GM19099 (cell line): ENCODE measurements at regions not wholly inside any gene's neighbourhood (a gene's known extent, or its start where the extent isn't known, plus 50 kb on each side); places are given as distances from the start of the nearest gene placed in this dataset.

Experiments
- POLR2A ChIP-seq: IDR thresholded peaks from 3 replicates; pipeline ENCODE4 v1.6.1; 2011; ENCODE audit warnings: low read depth; ENCODE audit not compliant: insufficient read length; ENCODE audit errors: extremely low read depth

DNA sequence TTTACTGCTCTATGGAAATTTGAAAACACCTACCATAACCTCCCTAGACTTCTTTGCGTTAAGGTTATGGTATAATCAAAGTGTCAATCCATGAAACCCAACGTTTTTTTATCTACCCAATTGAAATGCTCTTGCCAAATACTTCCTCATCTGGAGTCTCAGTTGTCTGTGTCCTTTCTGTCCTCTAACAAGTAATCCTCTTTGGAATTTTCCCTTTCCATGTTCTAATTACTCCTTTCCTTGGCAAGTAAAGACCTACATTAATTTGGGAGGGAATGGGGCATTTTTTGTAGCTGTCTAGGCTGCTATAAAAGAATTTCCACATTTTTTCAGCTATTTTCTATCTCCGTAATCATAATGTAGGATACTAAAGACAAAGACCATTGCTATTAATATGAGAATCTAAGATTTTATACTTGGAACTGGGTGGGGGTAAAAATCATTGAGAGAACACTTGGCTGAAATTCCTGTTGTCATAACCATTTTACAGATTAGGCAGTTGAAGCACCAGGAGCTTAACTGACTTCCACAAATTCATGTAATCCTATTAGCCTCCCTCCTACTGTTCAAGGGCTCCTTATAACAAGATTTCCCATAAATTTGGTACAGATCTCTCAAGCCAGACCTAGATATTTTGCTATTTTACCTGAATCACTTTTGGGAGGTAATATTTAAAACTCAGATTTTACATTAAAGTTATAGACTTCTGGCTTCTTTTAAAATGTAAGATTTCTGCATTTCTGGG lies 1307.6 kb downstream of the XPNPEP1 start:
- TF ChIP-seq POLR2A = no peak

DNA sequence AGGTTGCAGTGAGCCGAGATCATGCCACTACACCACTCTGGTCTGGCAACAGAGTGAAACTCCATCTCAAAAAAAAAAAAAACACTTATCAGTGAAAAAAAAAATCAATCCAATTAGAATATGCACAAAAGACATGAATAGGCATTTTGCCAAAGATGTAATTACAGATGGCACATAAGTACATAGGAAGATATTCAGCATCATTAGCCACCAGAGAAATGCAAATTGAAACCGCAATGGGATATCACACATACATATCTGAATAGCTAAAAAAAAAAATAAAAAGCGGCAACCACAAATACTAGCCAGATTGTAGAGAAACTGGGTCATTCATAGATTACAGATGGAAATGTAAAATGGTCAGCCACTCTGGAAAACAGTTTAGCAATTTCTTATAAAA lies 1310.8 kb downstream of the XPNPEP1 start:
- TF ChIP-seq POLR2A = no peak

DNA sequence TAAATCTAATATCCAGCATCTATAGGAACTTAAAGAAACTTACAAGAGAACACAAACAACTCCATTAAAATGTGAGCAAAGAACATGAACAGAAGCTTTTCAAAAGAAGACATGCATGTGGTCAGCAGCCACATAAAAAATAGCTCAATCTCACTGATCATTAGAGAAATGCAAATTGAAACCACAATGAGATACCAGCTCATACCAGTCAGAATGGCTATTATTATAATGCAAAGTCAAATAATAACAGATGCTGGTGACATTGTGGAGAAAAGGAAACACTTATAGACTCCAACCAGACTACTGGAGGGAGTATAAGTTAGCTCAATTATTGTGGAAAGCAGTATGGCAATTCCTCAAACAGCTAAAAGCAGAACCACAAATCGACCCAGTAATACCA lies 1314.5 kb downstream of the XPNPEP1 start:
- TF ChIP-seq POLR2A = no peak

DNA sequence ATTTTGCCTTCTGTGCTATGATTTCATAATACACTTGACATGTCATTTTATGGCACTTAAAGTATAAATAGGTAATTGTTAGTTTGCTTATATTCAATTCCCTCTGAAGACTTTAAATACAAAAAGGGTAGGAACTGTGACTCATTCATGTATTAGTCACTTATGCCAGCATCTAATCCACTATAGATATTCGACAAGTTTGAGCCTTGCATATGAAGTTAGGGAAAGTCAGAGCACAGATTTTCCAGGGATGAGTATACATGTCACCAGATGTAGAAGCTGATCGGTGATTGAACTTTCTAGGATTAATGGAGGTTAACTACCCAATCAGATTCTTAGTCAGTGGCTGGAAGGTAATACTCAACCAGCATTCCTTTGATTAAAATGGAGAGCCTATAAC lies 1321.5 kb downstream of the XPNPEP1 start:
- no peak for TF ChIP-seq POLR2A

DNA sequence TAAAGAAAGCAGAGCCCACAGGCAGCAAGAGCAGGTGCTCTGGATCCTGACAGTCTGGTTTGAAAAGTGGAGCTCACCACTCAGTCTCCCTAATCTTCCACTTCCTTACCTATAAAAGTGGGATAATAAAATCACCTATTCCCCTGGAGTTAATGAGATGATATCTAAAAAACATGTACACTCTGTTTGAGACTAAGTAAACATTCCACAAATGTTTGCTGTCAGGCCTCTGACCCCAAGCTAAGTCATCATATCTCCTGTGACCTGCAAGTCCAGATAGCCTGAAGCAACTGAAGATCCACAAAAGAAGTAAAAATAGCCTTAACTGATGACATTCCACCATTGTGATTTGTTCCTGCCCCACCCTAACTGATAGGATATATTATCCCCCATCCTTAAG lies 1324.5 kb downstream of the XPNPEP1 start:
- no peak for TF ChIP-seq POLR2A

DNA sequence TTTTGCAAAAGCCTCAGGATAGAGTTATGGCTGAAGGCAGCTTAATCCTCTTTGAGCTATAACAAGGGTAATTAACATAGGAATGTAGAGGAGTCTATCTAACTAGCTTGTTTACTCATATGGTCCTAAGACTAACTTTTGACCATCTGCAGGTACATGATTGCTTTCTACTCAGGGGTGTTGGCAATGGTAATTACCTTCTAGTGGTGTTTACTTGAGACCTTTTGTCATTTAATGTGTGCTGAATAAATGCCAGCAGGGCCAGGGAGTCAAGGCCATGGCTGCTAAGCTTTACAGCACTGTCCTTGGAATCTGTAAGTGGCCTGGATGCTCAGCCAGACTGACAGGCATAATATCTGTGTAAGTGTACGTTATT lies 1325.0 kb downstream of the XPNPEP1 start:
- TF ChIP-seq POLR2A = no peak

DNA sequence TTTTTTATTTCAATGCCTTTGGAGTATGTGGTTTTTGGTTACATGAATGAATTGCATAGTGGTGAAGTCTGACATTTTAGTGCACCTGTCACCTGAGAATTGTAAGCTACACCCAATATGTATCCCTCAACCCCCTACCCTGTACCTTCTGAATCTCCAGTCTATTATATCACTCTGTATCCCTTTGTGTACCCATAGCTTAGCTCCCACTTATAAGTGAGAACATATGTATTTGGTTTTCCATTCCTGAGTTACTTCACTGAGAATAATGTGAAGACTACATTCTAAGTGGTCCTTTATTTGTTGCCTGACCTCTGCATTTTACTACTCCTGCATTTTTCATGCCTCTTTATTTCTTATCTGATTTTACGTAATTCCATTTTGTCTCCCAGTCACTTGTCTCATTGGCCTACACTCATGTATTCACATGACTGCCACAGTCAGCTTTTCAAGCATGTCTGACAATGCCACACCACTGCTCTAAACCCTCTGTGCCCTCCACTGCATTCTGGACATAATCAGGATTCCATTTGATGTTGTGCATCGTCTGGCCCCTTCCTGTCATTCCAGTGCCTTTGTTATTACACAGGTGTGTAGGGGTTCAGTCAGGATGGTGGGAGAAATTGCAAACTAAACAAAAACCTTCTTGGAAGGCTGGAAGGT lies 1325.5 kb downstream of the XPNPEP1 start:
- no peak for TF ChIP-seq POLR2A

DNA sequence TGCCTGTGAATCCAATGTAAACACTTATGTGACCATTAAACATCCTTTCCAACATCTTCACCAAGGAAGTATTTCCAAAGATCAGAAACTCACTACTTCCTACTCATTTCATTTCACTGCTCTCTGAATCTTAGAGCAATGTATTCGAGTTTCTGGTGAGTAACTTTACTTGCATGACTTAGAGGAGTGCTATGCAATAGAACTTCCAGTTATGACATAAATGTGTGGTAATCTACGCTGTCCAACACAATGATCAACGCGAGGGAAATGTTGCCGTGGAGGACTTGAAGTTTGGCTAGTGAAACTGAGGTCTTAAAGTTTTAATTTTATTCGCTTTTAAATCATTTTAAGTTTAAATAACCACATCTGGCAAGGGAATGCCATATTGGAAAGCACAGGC lies 1326.3 kb downstream of the XPNPEP1 start:
- no peak for TF ChIP-seq POLR2A

DNA sequence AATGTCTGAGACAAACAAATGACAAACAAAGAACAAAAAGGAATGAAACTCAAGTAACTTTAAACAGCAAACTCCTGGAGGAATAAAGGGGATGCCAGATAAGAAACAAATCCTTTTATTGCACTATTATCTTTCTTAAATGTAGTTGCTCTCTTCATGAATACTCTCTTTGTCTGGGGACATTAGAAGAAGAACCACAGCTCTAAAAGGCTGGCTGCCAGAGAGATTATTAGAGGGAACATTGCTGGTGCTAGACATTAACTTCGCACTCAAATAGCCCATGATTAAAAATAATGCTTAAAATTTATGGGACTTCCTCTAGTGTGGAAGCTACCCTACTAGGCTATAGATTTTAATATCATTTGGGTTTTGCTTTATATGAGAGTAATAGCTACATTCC lies 1330.4 kb downstream of the XPNPEP1 start:
- no peak for TF ChIP-seq POLR2A

DNA sequence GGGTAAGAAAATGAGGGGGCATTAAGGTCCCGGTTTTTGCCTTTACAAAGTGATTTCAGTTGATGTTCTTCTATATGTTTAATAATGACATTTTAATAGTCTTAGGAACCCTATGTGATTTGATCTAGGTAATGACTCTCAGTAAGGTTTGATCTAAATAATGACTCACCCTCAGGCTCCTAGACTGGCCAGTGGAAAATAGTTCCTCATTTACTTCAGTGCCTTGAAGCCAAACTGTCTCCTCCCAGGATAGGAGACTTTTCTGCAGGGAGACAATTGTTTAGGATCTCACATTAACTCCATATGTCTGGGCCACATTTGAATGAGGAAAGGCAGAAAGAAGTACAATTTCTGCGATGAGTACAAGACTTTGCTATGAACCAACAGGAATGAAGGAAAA lies 1331.9 kb downstream of the XPNPEP1 start:
- TF ChIP-seq POLR2A = no peak

DNA sequence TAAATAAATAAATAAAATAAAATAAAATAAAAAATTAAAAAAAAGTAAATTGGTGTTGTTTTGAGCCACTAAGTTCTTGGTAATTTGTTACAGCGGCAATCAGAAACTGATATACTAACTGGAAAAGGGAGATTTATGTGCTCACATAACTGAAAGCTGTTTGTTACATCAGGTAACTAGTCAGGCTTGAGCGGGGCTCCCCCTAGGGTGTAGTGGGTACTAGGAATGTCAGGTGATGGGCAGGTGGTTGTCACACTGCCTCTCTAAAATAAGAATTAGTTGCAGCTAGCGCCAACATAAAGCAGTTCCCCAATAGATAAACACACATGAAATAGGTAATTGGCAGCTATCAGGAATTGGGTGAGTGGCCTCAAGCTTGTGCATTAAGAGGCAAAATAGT lies 1336.9 kb downstream of the XPNPEP1 start:
- no peak for TF ChIP-seq POLR2A

DNA sequence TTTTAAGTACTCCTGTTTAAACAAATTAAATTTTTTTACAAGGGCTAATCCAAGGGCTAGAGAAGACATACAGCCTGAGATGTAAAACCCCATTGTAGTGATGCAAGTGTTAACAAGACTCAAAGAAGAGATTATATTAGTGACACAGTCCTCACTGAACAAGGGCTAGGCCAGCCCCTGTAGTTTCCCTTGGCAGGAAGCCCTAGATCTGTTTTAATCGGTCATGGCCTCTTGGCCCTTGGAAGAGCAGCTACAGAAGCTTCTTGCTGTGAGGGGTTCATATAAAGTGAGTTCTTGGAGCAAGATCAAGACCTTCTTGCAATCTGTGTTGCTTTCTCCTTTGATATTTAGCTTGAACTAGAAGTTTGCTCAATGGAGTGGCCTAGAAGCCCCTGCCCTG lies 1339.4 kb downstream of the XPNPEP1 start:
- no peak for TF ChIP-seq POLR2A

DNA sequence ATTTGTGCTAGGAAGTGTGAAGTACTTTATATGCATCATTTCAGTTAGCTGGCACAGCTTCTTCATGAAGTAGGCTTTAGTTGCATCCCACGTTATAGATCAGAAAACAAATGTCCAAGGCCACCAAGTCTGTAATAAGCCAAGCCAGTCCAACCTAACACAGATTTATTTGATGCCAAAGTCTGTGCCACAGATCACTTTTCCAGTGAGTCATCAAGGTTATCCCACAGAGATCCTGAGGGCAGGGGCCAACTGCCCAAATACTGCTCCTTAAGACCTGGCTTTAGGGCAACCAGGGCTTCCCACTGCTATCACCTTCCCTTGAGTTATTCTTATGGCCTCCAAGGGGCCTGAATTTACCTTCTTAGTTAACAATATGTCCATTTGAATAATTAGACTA lies 1340.4 kb downstream of the XPNPEP1 start:
- no peak for TF ChIP-seq POLR2A

DNA sequence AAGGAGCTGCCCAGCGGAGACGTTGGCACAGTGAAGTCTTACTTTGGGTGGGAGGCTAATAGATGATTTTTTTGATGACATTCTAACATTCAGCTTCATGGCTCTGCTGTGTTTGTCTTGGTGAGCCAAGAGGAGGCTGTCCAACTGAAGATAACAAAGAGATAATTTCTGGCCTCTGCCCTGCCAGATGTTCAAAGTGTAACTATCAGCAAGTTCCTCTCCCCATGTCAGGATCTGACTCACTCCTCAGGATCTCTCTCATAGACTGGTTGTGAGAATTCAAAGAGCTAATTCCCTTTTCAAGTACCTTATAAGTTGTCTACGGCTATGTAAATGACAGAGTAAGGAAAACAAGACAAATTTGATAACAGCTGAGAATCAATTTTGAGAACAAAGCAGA lies 1340.9 kb downstream of the XPNPEP1 start:
- no peak for TF ChIP-seq POLR2A

DNA sequence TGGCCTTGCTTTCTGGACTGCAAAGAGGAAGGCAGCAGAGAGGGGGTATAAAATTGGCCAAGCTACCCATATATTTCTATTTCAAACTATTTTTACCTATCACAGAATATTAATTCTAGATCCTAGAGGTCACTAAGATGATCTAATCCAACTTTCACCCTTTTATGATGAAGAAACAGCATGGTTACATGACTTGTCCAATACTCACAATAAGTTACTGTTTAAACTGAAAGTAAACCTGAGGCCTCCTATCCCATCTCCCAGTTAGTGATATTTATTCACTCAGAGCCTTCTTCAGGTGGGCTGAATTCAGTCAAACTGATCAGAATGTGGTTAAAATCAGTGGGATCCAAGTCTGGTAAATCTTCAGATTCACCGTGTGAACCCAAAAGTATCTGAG lies 1345.1 kb downstream of the XPNPEP1 start:
- no peak for TF ChIP-seq POLR2A

DNA sequence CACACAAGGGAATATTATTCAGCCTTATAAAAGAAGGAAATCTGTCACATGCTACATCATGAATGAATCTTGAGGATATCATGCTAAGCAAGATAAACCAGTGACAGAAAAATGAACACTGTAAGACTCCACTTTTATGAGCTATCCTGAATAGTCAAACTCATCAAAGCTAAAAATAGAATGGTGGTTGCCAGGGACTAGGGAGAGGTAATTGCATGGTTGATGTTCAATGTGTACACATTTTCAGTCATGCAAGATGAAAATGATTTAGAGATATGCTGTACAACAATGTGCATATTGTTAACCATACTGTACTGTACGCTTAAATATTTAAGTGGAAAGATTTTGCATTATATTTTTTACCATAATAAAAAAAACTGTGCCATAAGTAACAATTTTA lies 1349.1 kb downstream of the XPNPEP1 start:
- TF ChIP-seq POLR2A = no peak

DNA sequence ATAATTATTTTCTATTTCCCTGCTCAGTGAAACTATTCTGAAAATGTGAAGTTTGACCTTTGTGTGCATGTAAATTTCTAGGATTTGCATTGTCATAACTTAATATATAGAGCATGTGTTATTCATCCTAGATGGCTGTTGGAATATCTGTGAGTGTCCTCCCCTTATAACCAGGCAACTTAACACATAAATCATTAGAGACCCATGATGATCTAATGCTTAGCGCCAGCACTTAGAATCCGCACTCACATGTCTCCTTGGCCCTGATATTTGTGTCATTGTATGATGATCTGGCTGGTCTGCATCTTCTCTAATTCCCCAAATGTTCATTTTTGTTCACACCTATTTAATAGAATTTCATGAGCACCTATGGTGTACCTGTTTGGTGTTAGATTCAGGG lies 1354.5 kb downstream of the XPNPEP1 start:
- TF ChIP-seq POLR2A = no peak
